Upper lobe of left lung (tissue), 4 donors: ENCODE measurements at regions not wholly inside any gene's neighbourhood (a gene's known extent, or its start where the extent isn't known, plus 50 kb on each side); places are given as distances from the start of the nearest gene placed in this dataset.

Experiments used
- CTCF ChIP-seq, 6 experiments: fragments of 450-650 bp in 4 of 6; fragments of 200-600 bp in 2 of 6; sonication (generic) in 2 of 6; IDR thresholded peaks; one replicate each; pipeline ENCODE4 v1.5.1; 2016 to 2019; ENCODE audit warnings: antibody characterized with exemption in 6 of 6
- EP300 ChIP-seq, 4 donors: sonication (generic); formaldehyde crosslinking; IDR thresholded peaks; one replicate each; pipeline ENCODE4 v1.5.1; 2017; ENCODE audit warnings: antibody characterized with exemption in 4 of 4, control low read depth in 2 of 4
- POLR2A ChIP-seq, 4 donors: fragments of 450-650 bp; IDR thresholded peaks; one replicate each; pipeline ENCODE4 v1.5.1; 2016 to 2017; ENCODE audit warnings: antibody characterized with exemption in 4 of 4, mild to moderate bottlenecking in 2 of 4
- POLR2AphosphoS5 ChIP-seq, 2 donors: sonication (generic); formaldehyde crosslinking; IDR thresholded peaks; one replicate each; pipeline ENCODE4 v1.5.1; 2017; ENCODE audit warnings: antibody characterized with exemption in 2 of 2

- TF ChIP-seq POLR2A (IDR thresholded peaks at IDR 0.05) = no peak
- TF ChIP-seq CTCF (IDR thresholded peaks at IDR 0.05) = no peak
- TF ChIP-seq EP300 (IDR thresholded peaks at IDR 0.05) = no peak
- no peak for TF ChIP-seq POLR2AphosphoS5 (IDR thresholded peaks at IDR 0.05)
These were observed 483.1 kb downstream of the CDH11 start for GRCh38 chr16:64638766-64639165.
